Progenitor cell of endocrine pancreas (in vitro differentiated cells): ENCODE measurements at regions not wholly inside any gene's neighbourhood (a gene's known extent, or its start where the extent isn't known, plus 50 kb on each side); places are given as distances from the start of the nearest gene placed in this dataset.

ENCODE experiments used
- DNase-seq: peaks from one replicate; pipeline ENCODE4 v3.0.0; 2021; ENCODE audit warnings: low spot score; ENCODE audit not compliant: unreplicated experiment
- H3K27ac Mint-ChIP-seq: 2 replicates; pipeline ENCODE4 v1.8.0; 2021; ENCODE audit warnings: mild to moderate bottlenecking, moderate library complexity, mixed read lengths
- H3K27me3 Mint-ChIP-seq: 2 replicates; pipeline ENCODE4 v1.8.0; 2021; ENCODE audit warnings: mixed read lengths
- H3K36me3 Mint-ChIP-seq: 2 replicates; pipeline ENCODE4 v1.8.0; 2022; ENCODE audit warnings: mixed read lengths; ENCODE audit not compliant: insufficient read depth
- H3K4me1 Mint-ChIP-seq: 2 replicates; pipeline ENCODE4 v1.8.0; 2021; ENCODE audit warnings: low read depth, mixed read lengths
- H3K4me3 Mint-ChIP-seq: 2 replicates; pipeline ENCODE4 v1.8.0; 2021; ENCODE audit warnings: low read depth, mild to moderate bottlenecking, moderate library complexity, mixed read lengths
- H3K9me3 Mint-ChIP-seq: 2 replicates; pipeline ENCODE4 v1.8.0; 2021; ENCODE audit warnings: low read depth, mixed read lengths
- CTCF ChIP-seq: fragments of 200-600 bp; sonication (generic); IDR thresholded peaks from one replicate; pipeline ENCODE4 v1.5.0; 2021; ENCODE audit warnings: antibody characterized with exemption, mild to moderate bottlenecking; ENCODE audit not compliant: unreplicated experiment

- Mint-ChIP-seq H3K4me1 (no peaks in the 10 kb centered on the region), H3K9me3 (peaks cover 15% of the 10 kb centered on the region), H3K4me3 (no peak overlapping the region), H3K36me3 (peaks cover 3% of the 10 kb centered on the region), H3K27me3 (peaks cover 6% of the 10 kb centered on the region), H3K27ac (no peak overlapping the region)
- DNase-seq = no peak
- TF ChIP-seq CTCF = no peak
Observed at GRCh38 chr1:55609630-55610029, 394.5 kb upstream of the USP24 start.

GRCh38 chr1:55605155-55605554 is 390.0 kb upstream of the USP24 start:
- peaks cover 3% of the 10 kb centered on the region for H3K36me3 Mint-ChIP-seq
- DNase-seq = no peak
- H3K4me1 Mint-ChIP-seq = no peaks in the 10 kb centered on the region
- H3K4me3 Mint-ChIP-seq = no peak overlapping the region
- peaks cover 15% of the 10 kb centered on the region for H3K9me3 Mint-ChIP-seq
- no peak for TF ChIP-seq CTCF
- no peak overlapping the region for H3K27ac Mint-ChIP-seq
- H3K27me3 Mint-ChIP-seq = peaks cover 14% of the 10 kb centered on the region

GRCh38 chr1:55604749-55605148 is 389.6 kb upstream of the USP24 start:
- H3K4me1 Mint-ChIP-seq = no peaks in the 10 kb centered on the region
- no peak overlapping the region for H3K4me3 Mint-ChIP-seq
- no peak for DNase-seq
- H3K9me3 Mint-ChIP-seq = peaks cover 15% of the 10 kb centered on the region
- peaks cover 14% of the 10 kb centered on the region for H3K27me3 Mint-ChIP-seq
- peaks cover 3% of the 10 kb centered on the region for H3K36me3 Mint-ChIP-seq
- TF ChIP-seq CTCF = no peak
- no peak overlapping the region for H3K27ac Mint-ChIP-seq

- no peak overlapping the region for H3K4me3 Mint-ChIP-seq
- no peak for TF ChIP-seq CTCF
- no peak for DNase-seq
- peaks cover 14% of the 10 kb centered on the region for H3K27me3 Mint-ChIP-seq
- H3K27ac Mint-ChIP-seq = no peak overlapping the region
- peaks cover 3% of the 10 kb centered on the region for H3K36me3 Mint-ChIP-seq
- peaks cover 15% of the 10 kb centered on the region for H3K9me3 Mint-ChIP-seq
- H3K4me1 Mint-ChIP-seq = no peaks in the 10 kb centered on the region
Observed at GRCh38 chr1:55604179-55604578, 389.0 kb upstream of the USP24 start.

- no peak overlapping the region for H3K27ac Mint-ChIP-seq
- H3K9me3 Mint-ChIP-seq = peaks cover 18% of the 10 kb centered on the region
- no peak for DNase-seq
- no peak for TF ChIP-seq CTCF
- peaks cover 23% of the 10 kb centered on the region for H3K27me3 Mint-ChIP-seq
- no peak overlapping the region for H3K4me3 Mint-ChIP-seq
- no peaks in the 10 kb centered on the region for H3K4me1 Mint-ChIP-seq
- peaks cover 2% of the 10 kb centered on the region for H3K36me3 Mint-ChIP-seq
Observed at GRCh38 chr1:55600242-55600641, 385.1 kb upstream of the USP24 start.
